ENCODE measurements at regions not wholly inside any gene's neighbourhood (a gene's known extent, or its start where the extent isn't known, plus 50 kb on each side); places are given as distances from the start of the nearest gene placed in this dataset.
"Not testable (repeated sequence)": the region's sequence is repeated elsewhere in the genome, so short reads cannot be mapped to it uniquely, and the experiment has no call there.

GRCh38 chr4:11685481-11685880, 256.8 kb upstream of the HS3ST1 start:
- no peak for DNase-seq

- DNase-seq, result no peak
Measured at GRCh38 chr4:11675051-11675800, 246.5 kb upstream of the HS3ST1 start.

GRCh38 chr4:11670304-11670703, 241.6 kb upstream of the HS3ST1 start:
- no peak for DNase-seq

GRCh38 chr4:11669156-11669555, 240.5 kb upstream of the HS3ST1 start:
- no peak for DNase-seq

- no peak for DNase-seq
Measured at GRCh38 chr4:11663114-11663513, 234.4 kb upstream of the HS3ST1 start.

- peak; percentile 71 for DNase-seq
Measured at GRCh38 chr4:11650801-11651596, 222.3 kb upstream of the HS3ST1 start.

GRCh38 chr4:11647433-11647832, 218.7 kb upstream of the HS3ST1 start:
- DNase-seq, result no peak

- DNase-seq, result not testable (repeated sequence)
Measured at GRCh38 chr4:11643081-11643480, 214.4 kb upstream of the HS3ST1 start.

- DNase-seq, result no peak
Measured at GRCh38 chr4:11640584-11640983, 211.9 kb upstream of the HS3ST1 start.

GRCh38 chr4:11636551-11636950, 207.9 kb upstream of the HS3ST1 start:
- no peak for DNase-seq

GRCh38 chr4:11636031-11636430, 207.3 kb upstream of the HS3ST1 start:
- DNase-seq, result no peak

GRCh38 chr4:11635342-11635741, 206.6 kb upstream of the HS3ST1 start:
- DNase-seq, result peak; percentile 29

- DNase-seq, result no peak
Measured at GRCh38 chr4:11634283-11634682, 205.6 kb upstream of the HS3ST1 start.

- no peak for DNase-seq
Measured at GRCh38 chr4:11633430-11633829, 204.7 kb upstream of the HS3ST1 start.

GRCh38 chr4:11632483-11632882, 203.8 kb upstream of the HS3ST1 start:
- peak; percentile 54 for DNase-seq

GRCh38 chr4:11632025-11632424, 203.3 kb upstream of the HS3ST1 start:
- DNase-seq, result no peak

GRCh38 chr4:11631416-11631815, 202.7 kb upstream of the HS3ST1 start:
- DNase-seq, result no peak

- DNase-seq, result no peak
Measured at GRCh38 chr4:11628093-11628725, 199.5 kb upstream of the HS3ST1 start.

GRCh38 chr4:11626066-11626465, 197.4 kb upstream of the HS3ST1 start:
- DNase-seq, result no peak

- DNase-seq, result peak; percentile 85
Measured at GRCh38 chr4:11625211-11625610, 196.5 kb upstream of the HS3ST1 start.

GRCh38 chr4:11624370-11624769, 195.7 kb upstream of the HS3ST1 start:
- DNase-seq, result peak; percentile 52

- DNase-seq, result peak; percentile 68
Measured at GRCh38 chr4:11623726-11624037, 195.0 kb upstream of the HS3ST1 start.

GRCh38 chr4:11622961-11623725, 194.4 kb upstream of the HS3ST1 start:
- no peak for DNase-seq
